Neural cell (in vitro differentiated cells): ENCODE measurements at regions not wholly inside any gene's neighbourhood (a gene's known extent, or its start where the extent isn't known, plus 50 kb on each side); places are given as distances from the start of the nearest gene placed in this dataset.
A peak's percentile ranks its signal among the peaks of the same experiment; 100 is the strongest.
"Not testable (repeated sequence)": the region's sequence is repeated elsewhere in the genome, so short reads cannot be mapped to it uniquely, and the experiment has no call there.

ENCODE experiments used
- H2AFZ ChIP-seq: fragments of 200-600, 300-800 bp; sonication (generic), shearing (Covaris generic); 2 replicates; pipeline ENCODE4 v1.6.0; 2014; ENCODE audit warnings: low read depth, mild to moderate bottlenecking, antibody characterized with exemption, low read length, moderate library complexity
- H3F3A ChIP-seq: fragments of 200-600 bp; shearing (Covaris generic); 2 replicates; pipeline ENCODE4 v1.6.1; 2016; ENCODE audit warnings: mild to moderate bottlenecking, moderate library complexity, mixed read lengths, antibody characterized with exemption, low read length; ENCODE audit not compliant: insufficient read depth, poor library complexity, severe bottlenecking
- H3K27ac ChIP-seq: fragments of 200-600, 300-800 bp; sonication (generic), shearing (Covaris generic); 2 replicates; pipeline ENCODE4 v1.5.1; 2014; ENCODE audit warnings: mild to moderate bottlenecking, low read length, moderate library complexity
- H3K27me3 ChIP-seq: fragments of 300-800, 200-600 bp; sonication (generic), shearing (Covaris generic); 2 replicates; pipeline ENCODE4 v1.6.0; 2014; ENCODE audit warnings: mild to moderate bottlenecking, low read depth, low read length, moderate library complexity; ENCODE audit not compliant: insufficient read depth
- H3K36me3 ChIP-seq: fragments of 300-800, 200-600 bp; sonication (generic), shearing (Covaris generic); 2 replicates; pipeline ENCODE4 v1.5.1; 2014; ENCODE audit warnings: mild to moderate bottlenecking, antibody characterized with exemption, low read length, moderate library complexity; ENCODE audit not compliant: insufficient read depth
- H3K4me2 ChIP-seq: fragments of 300-800, 200-600 bp; sonication (generic), shearing (Covaris generic); 2 replicates; pipeline ENCODE4 v1.6.0; 2014; ENCODE audit warnings: mild to moderate bottlenecking, low read length
- H3K4me3 ChIP-seq: fragments of 300-800, 200-600 bp; sonication (generic), shearing (Covaris generic); 2 replicates; pipeline ENCODE4 v1.5.1; 2014; ENCODE audit warnings: mild to moderate bottlenecking, low read length, moderate library complexity
- H3K79me2 ChIP-seq: fragments of 200-600 bp; shearing (Covaris generic); replicated peaks from 2 replicates; pipeline ENCODE4 v1.6.0; 2014; ENCODE audit warnings: mild to moderate bottlenecking, low read length, moderate library complexity; ENCODE audit not compliant: insufficient read depth
- H3K9ac ChIP-seq: fragments of 300-800, 200-600 bp; sonication (generic), shearing (Covaris generic); 2 replicates; pipeline ENCODE4 v1.6.1; 2016; ENCODE audit warnings: mild to moderate bottlenecking, low read length, mixed read lengths
- H3K9me2 ChIP-seq: fragments of 200-600 bp; shearing (Covaris generic); 2 replicates; pipeline ENCODE4 v1.6.1; 2016; ENCODE audit warnings: mild to moderate bottlenecking, low read length, mixed read lengths; ENCODE audit not compliant: insufficient read depth
- H3K9me3 ChIP-seq: fragments of 200-600, 300-800 bp; sonication (generic), shearing (Covaris generic); 2 replicates; pipeline ENCODE4 v1.6.1; 2016; ENCODE audit warnings: mild to moderate bottlenecking, mixed run types, low read length, moderate library complexity, mixed read lengths
- H4K20me1 ChIP-seq: fragments of 200-600 bp; shearing (Covaris generic); 2 replicates; pipeline ENCODE4 v1.6.1; 2016; ENCODE audit warnings: mild to moderate bottlenecking, mixed run types; ENCODE audit not compliant: insufficient read depth
- CTCF ChIP-seq: fragments of 450-650 bp; IDR thresholded peaks from 2 replicates; pipeline ENCODE4 v1.5.1; 2014; ENCODE audit warnings: antibody characterized with exemption, mild to moderate bottlenecking, moderate library complexity; ENCODE audit not compliant: poor library complexity, severe bottlenecking
- EP300 ChIP-seq: fragments of 450-650 bp; conservative IDR thresholded peaks from 2 replicates; pipeline ENCODE4 v1.6.1; 2014; ENCODE audit warnings: antibody characterized with exemption, mild to moderate bottlenecking, moderate library complexity; ENCODE audit not compliant: poor library complexity, severe bottlenecking
- EZH2 ChIP-seq: fragments of 200-600, 300-800 bp; shearing (Covaris generic), sonication (generic); IDR thresholded peaks from 2 replicates; pipeline ENCODE4 v1.6.1; 2014; ENCODE audit warnings: antibody characterized with exemption, low read length, borderline replicate concordance, mild to moderate bottlenecking; ENCODE audit not compliant: insufficient read depth, poor library complexity, severe bottlenecking
- MXI1 ChIP-seq: fragments of 450-650 bp; conservative IDR thresholded peaks from 2 replicates; pipeline ENCODE4 v1.6.1; 2014; ENCODE audit warnings: antibody characterized with exemption, mild to moderate bottlenecking; ENCODE audit not compliant: poor library complexity, severe bottlenecking
- POLR2AphosphoS5 ChIP-seq: IDR thresholded peaks from 2 replicates; pipeline ENCODE4 v1.6.1; 2012
- RAD21 ChIP-seq: fragments of 450-650 bp; conservative IDR thresholded peaks from 2 replicates; pipeline ENCODE4 v1.6.1; 2014; ENCODE audit warnings: antibody characterized with exemption, mild to moderate bottlenecking, moderate library complexity
- REST ChIP-seq: IDR thresholded peaks from 2 replicates; pipeline ENCODE4 v1.6.1; 2012; ENCODE audit warnings: borderline replicate concordance
- SMC3 ChIP-seq: fragments of 450-650 bp; conservative IDR thresholded peaks from 2 replicates; pipeline ENCODE4 v1.6.1; 2014; ENCODE audit warnings: antibody characterized with exemption, mild to moderate bottlenecking, moderate library complexity; ENCODE audit not compliant: poor library complexity
- TAF1 ChIP-seq: IDR thresholded peaks from 2 replicates; pipeline ENCODE4 v1.6.1; 2012; ENCODE audit warnings: low read depth

DNA sequence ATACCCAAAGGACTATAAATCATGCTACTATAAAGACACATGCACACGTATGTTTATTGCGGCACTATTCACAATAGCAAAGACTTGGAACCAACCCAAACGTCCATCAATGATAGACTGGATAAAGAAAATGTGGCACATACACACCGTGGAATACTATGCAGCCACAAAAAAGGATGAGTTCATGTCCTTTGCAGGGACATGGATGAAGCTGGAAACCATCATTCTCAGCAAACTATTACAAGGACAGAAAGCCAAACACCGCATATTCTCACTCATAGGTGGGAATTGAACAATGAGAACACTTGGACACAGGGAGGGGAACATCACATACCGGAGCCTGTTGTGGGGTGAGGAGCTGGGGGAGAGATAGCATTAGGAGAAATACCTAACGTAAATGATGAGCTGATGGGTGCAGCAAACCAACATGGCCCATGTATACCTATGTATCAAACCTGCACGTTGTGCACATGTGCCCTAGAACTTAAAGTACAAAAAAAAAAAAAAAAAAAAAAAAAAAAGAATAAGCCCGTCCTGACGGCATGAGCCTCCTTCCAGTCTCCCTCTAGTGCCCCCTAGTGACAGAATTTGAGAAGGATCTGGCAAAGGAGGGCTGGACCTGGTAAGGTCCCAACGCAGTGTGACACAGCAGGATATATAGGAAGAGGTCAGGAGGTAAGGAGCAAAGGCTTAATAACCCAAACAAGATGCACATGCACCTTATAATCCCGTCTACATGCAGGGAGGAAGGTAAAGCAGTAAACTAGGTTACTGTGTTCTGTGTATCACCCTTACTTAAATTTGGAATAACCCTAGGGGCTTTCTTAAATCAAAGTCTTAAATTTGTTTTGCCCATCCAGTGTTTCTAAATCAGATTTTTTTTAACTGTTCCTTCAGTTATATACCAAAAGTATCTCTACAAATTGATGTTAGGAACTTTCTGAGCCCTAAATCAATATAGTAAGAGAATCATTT lies 214.8 kb downstream of the UNC5CL start:
- not testable (repeated sequence) for H3K79me2 ChIP-seq, H3K9me2 ChIP-seq, H3K36me3 ChIP-seq, H3K27me3 ChIP-seq, H4K20me1 ChIP-seq, H3K9me3 ChIP-seq, H3F3A ChIP-seq, H2AFZ ChIP-seq
- Histone ChIP-seq H3K27ac (peak overlapping the region; percentile 89), H3K4me2 (peak overlapping the region; percentile 73), H3K4me3 (peak overlapping the region; percentile 39), H3K9ac (peak overlapping the region; percentile 53)
- TF ChIP-seq RAD21 = peak; percentile 67
- TF ChIP-seq SMC3 = peak; percentile 59
- peak; percentile 72 for TF ChIP-seq CTCF

DNA sequence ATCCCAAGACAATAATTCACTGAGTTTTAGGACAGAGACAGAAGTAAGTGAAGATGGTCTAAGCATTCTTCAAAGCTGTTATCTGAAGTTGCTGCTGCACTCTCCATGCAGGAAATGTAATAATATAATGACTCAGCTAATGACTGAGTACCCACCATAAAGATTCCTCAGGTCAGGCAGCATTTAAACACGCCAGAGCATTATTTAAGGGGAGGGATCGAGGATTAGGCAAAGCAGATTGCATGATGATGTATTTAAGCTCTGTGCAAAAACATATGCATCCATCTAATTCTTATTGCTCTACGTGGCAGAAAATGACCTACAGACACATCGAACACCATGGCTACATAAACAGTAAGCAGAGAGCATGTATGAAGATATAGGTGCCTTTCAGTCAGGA lies 216.4 kb downstream of the UNC5CL start:
- no peaks in the 10 kb centered on the region for H3K9me2 ChIP-seq
- no peak overlapping the region for H3K9ac ChIP-seq
- no peak overlapping the region for H3K4me3 ChIP-seq
- no peaks in the 10 kb centered on the region for H3K36me3 ChIP-seq
- no peak overlapping the region for H3K4me2 ChIP-seq
- no peaks in the 10 kb centered on the region for H3K9me3 ChIP-seq
- no peak overlapping the region for H3K27ac ChIP-seq
- TF ChIP-seq SMC3 (no peak), CTCF (no peak), RAD21 (no peak), REST (no peak), EZH2 (no peak), TAF1 (no peak), POLR2AphosphoS5 (no peak), EP300 (no peak), MXI1 (no peak)
- H2AFZ ChIP-seq = no peak overlapping the region
- no peaks in the 10 kb centered on the region for H3K27me3 ChIP-seq
- H4K20me1 ChIP-seq = no peaks in the 10 kb centered on the region
- no peaks in the 10 kb centered on the region for H3K79me2 ChIP-seq
- no peaks in the 10 kb centered on the region for H3F3A ChIP-seq
